Keratinocyte (primary cell): ENCODE measurements at regions not wholly inside any gene's neighbourhood (a gene's known extent, or its start where the extent isn't known, plus 50 kb on each side); places are given as distances from the start of the nearest gene placed in this dataset.

Source experiments
- DNase-seq: peaks from one replicate; pipeline ENCODE4 v3.0.0-alpha.2; 2011; ENCODE audit warnings: low read depth, missing footprints, low spot score
- FAIRE-seq: peaks from 2 replicates; lab custom pipeline; 2011; peaks lifted over from hg19 to GRCh38; lab: Jason Lieb, UNC
- H2AFZ ChIP-seq: 2 replicates; pipeline ENCODE4 v1.6.0; 2012; ENCODE audit warnings: low read length, control low read depth, inconsistent platforms; ENCODE audit not compliant: control insufficient read depth
- H3K27ac ChIP-seq: 2 replicates; pipeline ENCODE4 v1.5.1; 2011; ENCODE audit warnings: low read length; ENCODE audit not compliant: control insufficient read depth, insufficient read depth
- H3K27me3 ChIP-seq: 3 replicates; pipeline ENCODE4 v1.6.0; 2011; ENCODE audit warnings: low read length; ENCODE audit not compliant: control insufficient read depth, insufficient read depth; ENCODE audit errors: extremely low read depth
- H3K36me3 ChIP-seq, 2 experiments: 2 replicates in 1 of 2; 3 replicates in 1 of 2; pipeline ENCODE4 v1.5.1; 2011; ENCODE audit warnings: low read length in 2 of 2, mild to moderate bottlenecking in 1 of 2; ENCODE audit not compliant: control insufficient read depth in 2 of 2, insufficient read depth in 2 of 2; ENCODE audit errors: extremely low read depth in 1 of 2
- H3K4me1 ChIP-seq: 3 replicates; pipeline ENCODE4 v1.5.1; 2011; ENCODE audit warnings: low read length; ENCODE audit not compliant: control insufficient read depth, insufficient read depth; ENCODE audit errors: extremely low read depth
- H3K4me2 ChIP-seq: 3 replicates; pipeline ENCODE4 v1.6.0; 2011; ENCODE audit warnings: low read depth, low read length; ENCODE audit not compliant: control insufficient read depth, insufficient read depth; ENCODE audit errors: extremely low read depth
- H3K4me3 ChIP-seq, 3 experiments: fragments of 200-600 bp in 1 of 3; sonication (generic) in 1 of 3; 2 replicates in 2 of 3; 3 replicates in 1 of 3; pipeline ENCODE4 v1.5.1; 2011 to 2016; ENCODE audit warnings: low read length in 3 of 3, mild to moderate bottlenecking in 3 of 3, control low read depth in 2 of 3, inconsistent platforms in 1 of 3, low read depth in 1 of 3, mixed read lengths in 1 of 3, mixed run types in 1 of 3, moderate library complexity in 1 of 3; ENCODE audit not compliant: control insufficient read depth in 2 of 3, insufficient read depth in 2 of 3; ENCODE audit errors: extremely low read depth in 1 of 3
- H3K79me2 ChIP-seq: 2 replicates; pipeline ENCODE4 v1.6.0; 2012; ENCODE audit warnings: low read length; ENCODE audit not compliant: control insufficient read depth, insufficient read depth
- H3K9ac ChIP-seq: 3 replicates; pipeline ENCODE4 v1.6.0; 2011; ENCODE audit warnings: low read length; ENCODE audit not compliant: control insufficient read depth, insufficient read depth; ENCODE audit errors: extremely low read depth
- H3K9me1 ChIP-seq: 3 replicates; pipeline ENCODE4 v1.6.0; 2011; ENCODE audit warnings: low read length; ENCODE audit not compliant: control insufficient read depth, insufficient read depth; ENCODE audit errors: extremely low read depth
- H3K9me3 ChIP-seq: 2 replicates; pipeline ENCODE4 v1.5.1; 2012; ENCODE audit warnings: low read depth, low read length; ENCODE audit not compliant: control insufficient read depth
- H4K20me1 ChIP-seq: 3 replicates; pipeline ENCODE4 v1.6.0; 2011; ENCODE audit warnings: low read length; ENCODE audit not compliant: control insufficient read depth, insufficient read depth; ENCODE audit errors: extremely low read depth
- CTCF ChIP-seq, 3 experiments: IDR thresholded peaks in 1 of 3; conservative IDR thresholded peaks in 1 of 3; optimal IDR thresholded peaks in 1 of 3; 2 replicates in 2 of 3; 3 replicates in 1 of 3; pipeline versions ENCODE3 to v1.5.1; 2011; ENCODE audit warnings: low read length in 3 of 3, mild to moderate bottlenecking in 3 of 3, moderate library complexity in 2 of 3, control low read depth in 1 of 3, inconsistent platforms in 1 of 3; ENCODE audit not compliant: insufficient read depth in 2 of 3; ENCODE audit errors: extremely low read depth in 1 of 3
- EZH2 ChIP-seq: IDR thresholded peaks from one replicate; pipeline ENCODE4 v1.6.1; 2012; ENCODE audit warnings: inconsistent platforms, mild to moderate bottlenecking, low read length, moderate library complexity
- dilution Hi-C: fragments of 300-500 bp; cut with MboI; formaldehyde crosslinking; loops from one replicate; pipeline ENCODE4 v1.7.0; 2020; ENCODE audit warnings: low sequenced_read_pairs; ENCODE audit not compliant: extremely low pct_ligation_motif_present

GRCh38 chr15:57890878-57891277 is 174.6 kb downstream of the ALDH1A2 start:
- dilution Hi-C loops, result no loop called here
- Histone ChIP-seq H3K79me2 (no peaks in the 10 kb centered on the region), H3K9ac (no peak overlapping the region), H3K27ac (no peak overlapping the region), H3K9me3 (peaks cover 3% of the 10 kb centered on the region), H4K20me1 (no peaks in the 10 kb centered on the region), H3K4me1 (no peaks in the 10 kb centered on the region), H3K4me3 (no peak overlapping the region), H3K4me2 (no peak overlapping the region), H3K9me1 (no peaks in the 10 kb centered on the region), H3K36me3 (no peaks in the 10 kb centered on the region), H3K27me3 (no peaks in the 10 kb centered on the region), H2AFZ (no peak overlapping the region)
- TF ChIP-seq CTCF (optimal IDR thresholded peaks at IDR 0.05 in 1 of 3, IDR thresholded peaks at IDR 0.05 in 1 of 3, conservative IDR thresholded peaks at IDR 0.05 in 1 of 3; ENCODE audit: extremely low read depth in 1 of 3, insufficient read depth in 2 of 3, low read length in 3 of 3) (no peak), EZH2 (no peak)
- DNase-seq (no peak), FAIRE-seq (no peak)

GRCh38 chr15:57892181-57892580 is 173.3 kb downstream of the ALDH1A2 start:
- no peaks in the 10 kb centered on the region for H4K20me1 ChIP-seq
- TF ChIP-seq EZH2, result no peak
- TF ChIP-seq CTCF (optimal IDR thresholded peaks at IDR 0.05 in 1 of 3, IDR thresholded peaks at IDR 0.05 in 1 of 3, conservative IDR thresholded peaks at IDR 0.05 in 1 of 3; ENCODE audit: extremely low read depth in 1 of 3, insufficient read depth in 2 of 3, low read length in 3 of 3), result no peak
- no peak for FAIRE-seq
- H3K9me3 ChIP-seq, result peaks cover 3% of the 10 kb centered on the region
- no peak overlapping the region for H3K9ac ChIP-seq
- no peak for DNase-seq
- H3K9me1 ChIP-seq, result no peaks in the 10 kb centered on the region
- H3K4me1 ChIP-seq, result no peaks in the 10 kb centered on the region
- H3K27me3 ChIP-seq, result no peaks in the 10 kb centered on the region
- no peak overlapping the region for H3K27ac ChIP-seq
- H3K79me2 ChIP-seq, result no peaks in the 10 kb centered on the region
- no peak overlapping the region for H3K4me3 ChIP-seq
- no peaks in the 10 kb centered on the region for H3K36me3 ChIP-seq
- no peak overlapping the region for H2AFZ ChIP-seq
- dilution Hi-C loops, result no loop called here
- H3K4me2 ChIP-seq, result no peak overlapping the region
